ENCODE measurements at regions not wholly inside any gene's neighbourhood (a gene's known extent, or its start where the extent isn't known, plus 50 kb on each side); places are given as distances from the start of the nearest gene placed in this dataset.

GRCh38 chr2:235378246-235378645 lies 115.6 kb upstream of the AGAP1 start:
- TF ChIP-seq POLR2A (IDR thresholded peaks at IDR 0.05), result no peak
- TF ChIP-seq CTCF (IDR thresholded peaks at IDR 0.05), result no peak
